GM13977 (cell line): ENCODE measurements at regions not wholly inside any gene's neighbourhood (a gene's known extent, or its start where the extent isn't known, plus 50 kb on each side); places are given as distances from the start of the nearest gene placed in this dataset.

Source experiments
- DNase-seq: peaks from one replicate; pipeline ENCODE4 v3.0.0; 2012; ENCODE audit warnings: low spot score
- CTCF ChIP-seq: IDR thresholded peaks from 2 replicates; pipeline ENCODE4 v1.5.1; 2012; ENCODE audit warnings: mild to moderate bottlenecking, control low read depth; ENCODE audit not compliant: insufficient read depth; ENCODE audit errors: extremely low read depth, missing control alignments
- in situ Hi-C: fragments of 300-500 bp; cut with MboI; formaldehyde crosslinking; loops from one replicate; pipeline ENCODE4 v1.12.0; 2022; ENCODE audit warnings: low sequenced_read_pairs, low pct_unique_long_range_greater_than_20kb, mixed read lengths, inconsistent platforms; ENCODE audit not compliant: unreplicated experiment

GRCh38 chr1:90826834-90827233 lies 109.7 kb upstream of the BARHL2 start:
- in situ Hi-C loops: no loop called here
- no peak for DNase-seq
- no peak for TF ChIP-seq CTCF

GRCh38 chr1:90826024-90826423 lies 108.9 kb upstream of the BARHL2 start:
- in situ Hi-C loops: no loop called here
- TF ChIP-seq CTCF: no peak
- DNase-seq: no peak

DNA sequence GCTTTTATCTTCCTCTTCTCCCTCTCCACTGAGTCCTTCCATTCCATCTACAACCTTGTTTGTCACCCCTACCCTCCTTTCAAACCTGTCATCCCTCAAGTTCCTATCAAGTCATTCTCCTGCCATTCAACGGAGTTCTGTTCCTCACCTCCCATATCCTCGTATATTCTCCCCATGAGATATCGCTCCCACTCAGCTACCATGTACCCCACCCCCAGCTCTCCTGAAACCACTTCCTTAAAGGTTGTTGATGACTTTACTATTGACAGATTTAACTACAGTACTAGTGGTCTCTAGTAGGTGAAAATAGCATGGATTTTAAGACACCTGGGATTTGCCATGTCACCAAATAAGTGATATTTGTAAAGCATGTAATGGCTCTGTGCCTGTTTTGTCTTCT lies 107.4 kb upstream of the BARHL2 start:
- TF ChIP-seq CTCF: no peak
- no peak for DNase-seq
- in situ Hi-C loops: no loop called here

GRCh38 chr1:90823686-90824085 lies 106.6 kb upstream of the BARHL2 start:
- DNase-seq: no peak
- in situ Hi-C loops: no loop called here
- no peak for TF ChIP-seq CTCF

GRCh38 chr1:90821788-90822359 lies 104.8 kb upstream of the BARHL2 start:
- DNase-seq: no peak
- no peak for TF ChIP-seq CTCF
- in situ Hi-C loops: no loop called here

DNA sequence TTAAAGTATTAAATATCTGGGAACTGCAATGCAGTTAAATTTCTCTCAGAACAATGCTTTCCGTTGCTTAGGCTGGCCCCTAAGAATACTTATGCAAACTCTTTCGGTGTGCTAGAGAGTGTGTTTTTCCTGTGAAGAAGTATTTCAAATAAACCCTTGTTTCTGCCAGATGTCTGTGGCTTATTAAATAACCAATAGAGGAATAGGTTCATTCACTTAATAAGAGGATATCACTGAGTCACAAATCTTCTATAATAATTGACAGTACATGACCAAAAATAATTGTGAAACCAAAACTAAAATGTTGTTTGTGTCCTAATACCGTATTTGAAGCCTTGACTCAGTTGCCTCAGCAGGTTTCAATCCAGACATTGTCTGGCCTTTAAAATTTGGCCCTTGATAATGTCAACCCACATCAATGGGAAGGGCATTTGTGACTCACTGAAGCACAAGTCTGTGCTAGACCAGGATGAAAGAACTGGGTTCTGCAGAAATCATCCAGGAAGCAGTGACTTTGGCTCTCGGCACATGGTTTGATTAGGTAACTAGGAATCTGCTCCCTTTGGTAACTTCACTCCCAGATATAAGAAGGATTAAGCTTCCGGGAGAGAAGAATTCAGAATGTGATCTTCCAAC lies 104.2 kb upstream of the BARHL2 start:
- DNase-seq: no peak
- no peak for TF ChIP-seq CTCF
- in situ Hi-C loops: no loop called here
